ENCODE measurements at regions not wholly inside any gene's neighbourhood (a gene's known extent, or its start where the extent isn't known, plus 50 kb on each side); places are given as distances from the start of the nearest gene placed in this dataset.

GRCh38 chr15:39315206-39315850 lies 265.6 kb upstream of the THBS1 start:
- Mint-ChIP-seq H3K27ac (no peak overlapping the region), H3K4me3 (no peak overlapping the region), H3K4me1 (no peaks in the 10 kb centered on the region), H3K9me3 (no peaks in the 10 kb centered on the region), H3K36me3 (no peaks in the 10 kb centered on the region)
- DNase-seq (ENCODE audit: low spot score in 2 of 2) (no peak), ATAC-seq (no peak)

GRCh38 chr15:39317225-39317624 lies 263.7 kb upstream of the THBS1 start:
- ATAC-seq (no peak), DNase-seq (ENCODE audit: low spot score in 2 of 2) (no peak)
- Mint-ChIP-seq H3K4me3 (no peak overlapping the region), H3K27ac (no peak overlapping the region), H3K4me1 (no peaks in the 10 kb centered on the region), H3K36me3 (no peaks in the 10 kb centered on the region), H3K9me3 (peaks cover 4% of the 10 kb centered on the region)

- Mint-ChIP-seq H3K4me1 (no peaks in the 10 kb centered on the region), H3K9me3 (peaks cover 4% of the 10 kb centered on the region), H3K27ac (no peak overlapping the region), H3K4me3 (no peak overlapping the region), H3K36me3 (no peaks in the 10 kb centered on the region)
- ATAC-seq (no peak), DNase-seq (ENCODE audit: low spot score in 2 of 2) (no peak)
These were observed 262.6 kb upstream of the THBS1 start for GRCh38 chr15:39318231-39318630.

GRCh38 chr15:39320355-39320754 lies 260.5 kb upstream of the THBS1 start:
- Mint-ChIP-seq H3K36me3 (no peaks in the 10 kb centered on the region), H3K27ac (no peak overlapping the region), H3K9me3 (peaks cover 4% of the 10 kb centered on the region), H3K4me1 (no peaks in the 10 kb centered on the region), H3K4me3 (no peak overlapping the region)
- DNase-seq (ENCODE audit: low spot score in 2 of 2) (no peak), ATAC-seq (no peak)

GRCh38 chr15:39320886-39321285 lies 260.0 kb upstream of the THBS1 start:
- H3K4me1 Mint-ChIP-seq, result no peaks in the 10 kb centered on the region
- DNase-seq (ENCODE audit: low spot score in 2 of 2), result no peak
- no peaks in the 10 kb centered on the region for H3K36me3 Mint-ChIP-seq
- H3K27ac Mint-ChIP-seq, result no peak overlapping the region
- no peak overlapping the region for H3K4me3 Mint-ChIP-seq
- ATAC-seq, result no peak
- H3K9me3 Mint-ChIP-seq, result peaks cover 4% of the 10 kb centered on the region

- no peak overlapping the region for H3K4me3 Mint-ChIP-seq
- H3K4me1 Mint-ChIP-seq, result no peaks in the 10 kb centered on the region
- H3K9me3 Mint-ChIP-seq, result peaks cover 4% of the 10 kb centered on the region
- DNase-seq (ENCODE audit: low spot score in 2 of 2) (no peak), ATAC-seq (no peak)
- no peaks in the 10 kb centered on the region for H3K36me3 Mint-ChIP-seq
- no peak overlapping the region for H3K27ac Mint-ChIP-seq
These were observed 258.9 kb upstream of the THBS1 start for GRCh38 chr15:39321977-39322376.

- Mint-ChIP-seq H3K4me1 (no peaks in the 10 kb centered on the region), H3K4me3 (no peak overlapping the region), H3K27ac (no peak overlapping the region), H3K9me3 (peaks cover 4% of the 10 kb centered on the region), H3K36me3 (no peaks in the 10 kb centered on the region)
- DNase-seq (ENCODE audit: low spot score in 2 of 2) (no peak), ATAC-seq (no peak)
These were observed 257.7 kb upstream of the THBS1 start for GRCh38 chr15:39323157-39323556.

- DNase-seq (ENCODE audit: low spot score in 2 of 2), result no peak
- H3K9me3 Mint-ChIP-seq, result peaks cover 4% of the 10 kb centered on the region
- no peak for ATAC-seq
- no peaks in the 10 kb centered on the region for H3K4me1 Mint-ChIP-seq
- H3K4me3 Mint-ChIP-seq, result no peak overlapping the region
- no peak overlapping the region for H3K27ac Mint-ChIP-seq
- H3K36me3 Mint-ChIP-seq, result no peaks in the 10 kb centered on the region
These were observed 257.2 kb upstream of the THBS1 start for GRCh38 chr15:39323706-39324105.

- DNase-seq (ENCODE audit: low spot score in 2 of 2) (no peak), ATAC-seq (no peak)
- Mint-ChIP-seq H3K4me1 (no peaks in the 10 kb centered on the region), H3K27ac (no peak overlapping the region), H3K4me3 (no peak overlapping the region), H3K9me3 (no peaks in the 10 kb centered on the region), H3K36me3 (no peaks in the 10 kb centered on the region)
These were observed 254.4 kb upstream of the THBS1 start for GRCh38 chr15:39326306-39326975.

- Mint-ChIP-seq H3K36me3 (no peaks in the 10 kb centered on the region), H3K9me3 (no peaks in the 10 kb centered on the region), H3K27ac (no peak overlapping the region), H3K4me1 (no peaks in the 10 kb centered on the region), H3K4me3 (no peak overlapping the region)
- ATAC-seq, result no peak
- no peak for DNase-seq (ENCODE audit: low spot score in 2 of 2)
These were observed 253.7 kb upstream of the THBS1 start for GRCh38 chr15:39327005-39327730.

GRCh38 chr15:39330061-39330460 lies 250.8 kb upstream of the THBS1 start:
- no peaks in the 10 kb centered on the region for H3K36me3 Mint-ChIP-seq
- no peak overlapping the region for H3K4me3 Mint-ChIP-seq
- no peak for ATAC-seq
- no peak for DNase-seq (ENCODE audit: low spot score in 2 of 2)
- H3K9me3 Mint-ChIP-seq, result no peaks in the 10 kb centered on the region
- H3K27ac Mint-ChIP-seq, result no peak overlapping the region
- no peaks in the 10 kb centered on the region for H3K4me1 Mint-ChIP-seq

GRCh38 chr15:39331584-39331983 lies 249.3 kb upstream of the THBS1 start:
- Mint-ChIP-seq H3K9me3 (no peaks in the 10 kb centered on the region), H3K4me1 (no peaks in the 10 kb centered on the region), H3K27ac (no peak overlapping the region)

GRCh38 chr15:39332846-39333245 lies 248.0 kb upstream of the THBS1 start:
- no peaks in the 10 kb centered on the region for H3K9me3 Mint-ChIP-seq
- no peaks in the 10 kb centered on the region for H3K4me1 Mint-ChIP-seq
- ATAC-seq, result no peak
- no peaks in the 10 kb centered on the region for H3K36me3 Mint-ChIP-seq
- H3K27ac Mint-ChIP-seq, result no peak overlapping the region
- DNase-seq (ENCODE audit: low spot score in 2 of 2), result no peak
- H3K4me3 Mint-ChIP-seq, result no peak overlapping the region

More at GRCh38 chr15:39331584-39331983, 249.3 kb upstream of the THBS1 start:
- no peak for ATAC-seq
- H3K36me3 Mint-ChIP-seq, result no peaks in the 10 kb centered on the region
- no peak overlapping the region for H3K4me3 Mint-ChIP-seq
- no peak for DNase-seq (ENCODE audit: low spot score in 2 of 2)

GRCh38 chr15:39333393-39333792 lies 247.5 kb upstream of the THBS1 start:
- DNase-seq (ENCODE audit: low spot score in 2 of 2) (no peak), ATAC-seq (no peak)
- no peak overlapping the region for H3K27ac Mint-ChIP-seq
- no peaks in the 10 kb centered on the region for H3K9me3 Mint-ChIP-seq
- no peak overlapping the region for H3K4me3 Mint-ChIP-seq
- H3K36me3 Mint-ChIP-seq, result no peaks in the 10 kb centered on the region
- no peaks in the 10 kb centered on the region for H3K4me1 Mint-ChIP-seq

- Mint-ChIP-seq H3K4me1 (no peaks in the 10 kb centered on the region), H3K4me3 (no peak overlapping the region), H3K27ac (no peak overlapping the region), H3K36me3 (no peaks in the 10 kb centered on the region), H3K9me3 (no peaks in the 10 kb centered on the region)
- DNase-seq (ENCODE audit: low spot score in 2 of 2) (no peak), ATAC-seq (no peak)
These were observed 247.0 kb upstream of the THBS1 start for GRCh38 chr15:39333896-39334295.

GRCh38 chr15:39336926-39337325 lies 244.0 kb upstream of the THBS1 start:
- Mint-ChIP-seq H3K9me3 (no peaks in the 10 kb centered on the region), H3K4me1 (no peaks in the 10 kb centered on the region), H3K27ac (no peak overlapping the region), H3K36me3 (no peaks in the 10 kb centered on the region), H3K4me3 (no peak overlapping the region)
- no peak for ATAC-seq
- DNase-seq (ENCODE audit: low spot score in 2 of 2), result no peak

All from stimulated activated effector memory CD8-positive, alpha-beta T cell treated with anti-CD3 and anti-CD28 coated beads, Interleukin-12 subunit alpha, Interleukin-12 subunit beta, amount 100 ng/mL, for 72 hours (primary cell).